PC-9 (cell line): ENCODE measurements at regions not wholly inside any gene's neighbourhood (a gene's known extent, or its start where the extent isn't known, plus 50 kb on each side); places are given as distances from the start of the nearest gene placed in this dataset.

ENCODE experiments used
- EZH2 ChIP-seq: fragments of 200-600 bp; sonication (generic); IDR thresholded peaks from 2 replicates; pipeline ENCODE4 v1.8.0; 2017; ENCODE audit warnings: antibody characterized with exemption, low read depth
- TF ChIP-seq, protein P1 (sequence below): fragments of 200-600 bp; sonication (generic); conservative IDR thresholded peaks from 2 replicates; pipeline ENCODE4 v1.6.1; 2017; ENCODE audit warnings: mixed run types, antibody characterized with exemption, mild to moderate bottlenecking, moderate library complexity

DNA sequence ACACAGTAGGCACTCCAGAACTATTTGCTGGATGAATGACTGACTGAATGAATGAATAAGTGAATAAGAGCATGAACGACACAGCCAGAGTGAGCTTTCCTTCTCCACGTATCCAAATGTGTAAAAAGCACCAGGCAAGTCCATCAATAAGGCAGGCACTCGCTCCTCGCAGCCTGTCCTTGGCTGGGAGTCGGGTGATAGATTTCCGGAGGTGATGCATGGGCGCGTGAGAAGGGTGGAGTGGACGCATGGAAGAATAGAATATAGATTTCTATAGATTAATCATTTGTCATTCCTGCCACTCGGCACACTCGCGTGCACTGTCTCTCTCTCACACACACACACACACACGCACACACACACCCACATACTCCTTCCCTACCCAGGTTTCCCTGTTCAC lies 164.3 kb upstream of the ZC3H12A start:
- TF ChIP-seq, protein P1, sequence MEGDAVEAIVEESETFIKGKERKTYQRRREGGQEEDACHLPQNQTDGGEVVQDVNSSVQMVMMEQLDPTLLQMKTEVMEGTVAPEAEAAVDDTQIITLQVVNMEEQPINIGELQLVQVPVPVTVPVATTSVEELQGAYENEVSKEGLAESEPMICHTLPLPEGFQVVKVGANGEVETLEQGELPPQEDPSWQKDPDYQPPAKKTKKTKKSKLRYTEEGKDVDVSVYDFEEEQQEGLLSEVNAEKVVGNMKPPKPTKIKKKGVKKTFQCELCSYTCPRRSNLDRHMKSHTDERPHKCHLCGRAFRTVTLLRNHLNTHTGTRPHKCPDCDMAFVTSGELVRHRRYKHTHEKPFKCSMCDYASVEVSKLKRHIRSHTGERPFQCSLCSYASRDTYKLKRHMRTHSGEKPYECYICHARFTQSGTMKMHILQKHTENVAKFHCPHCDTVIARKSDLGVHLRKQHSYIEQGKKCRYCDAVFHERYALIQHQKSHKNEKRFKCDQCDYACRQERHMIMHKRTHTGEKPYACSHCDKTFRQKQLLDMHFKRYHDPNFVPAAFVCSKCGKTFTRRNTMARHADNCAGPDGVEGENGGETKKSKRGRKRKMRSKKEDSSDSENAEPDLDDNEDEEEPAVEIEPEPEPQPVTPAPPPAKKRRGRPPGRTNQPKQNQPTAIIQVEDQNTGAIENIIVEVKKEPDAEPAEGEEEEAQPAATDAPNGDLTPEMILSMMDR, result no peak
- no peak for TF ChIP-seq EZH2
